ENCODE measurements at regions not wholly inside any gene's neighbourhood (a gene's known extent, or its start where the extent isn't known, plus 50 kb on each side); places are given as distances from the start of the nearest gene placed in this dataset.

DNA sequence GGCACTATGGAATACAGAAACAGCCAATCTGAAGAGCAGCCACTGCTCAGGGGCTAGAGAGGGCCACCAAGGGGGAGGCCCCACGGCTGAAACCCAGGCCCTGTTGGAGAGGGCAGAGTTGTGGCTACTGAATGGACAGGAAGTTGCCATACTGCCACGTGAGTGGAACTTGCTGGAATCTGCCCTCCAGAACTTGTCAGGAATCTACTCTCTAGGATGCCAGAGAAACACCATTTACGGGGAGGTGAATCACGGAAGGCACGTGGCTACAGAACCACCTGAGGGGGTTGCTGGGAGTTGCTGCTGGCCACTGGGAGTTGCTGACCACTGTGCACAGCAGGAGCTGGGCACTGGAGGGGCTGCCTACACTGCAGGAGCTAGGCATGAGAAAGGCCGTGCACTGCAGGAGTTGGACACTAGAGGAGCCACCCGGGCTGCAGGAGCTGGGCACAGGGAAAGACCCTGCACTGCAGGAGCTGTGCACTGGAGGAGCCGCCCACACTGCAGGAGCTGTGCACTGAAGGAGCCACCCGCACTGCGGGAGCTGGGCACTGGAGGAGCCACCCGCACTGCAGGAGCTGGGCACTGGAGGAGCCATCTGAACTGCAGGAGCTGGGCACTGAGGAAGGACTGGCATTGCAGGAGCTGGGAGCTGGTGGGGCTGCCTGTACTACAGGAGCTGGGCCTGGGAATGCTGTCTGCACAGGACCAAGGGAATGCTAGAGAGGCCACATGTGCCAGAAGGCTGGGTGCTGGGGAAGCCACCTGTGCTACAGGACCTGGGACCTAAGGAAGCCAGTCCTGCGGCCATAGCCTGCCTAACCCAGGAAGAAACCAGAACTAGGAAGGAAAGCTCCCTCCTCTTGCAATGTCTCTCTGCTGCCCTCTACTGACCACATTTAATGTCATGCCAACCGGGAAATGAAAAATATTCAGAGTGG, 343.4 kb downstream of the MATN1 start:
- peak in 1 of 2 experiments; percentile 15 for DNase-seq (ENCODE audit: low read depth in 2 of 2)

DNA sequence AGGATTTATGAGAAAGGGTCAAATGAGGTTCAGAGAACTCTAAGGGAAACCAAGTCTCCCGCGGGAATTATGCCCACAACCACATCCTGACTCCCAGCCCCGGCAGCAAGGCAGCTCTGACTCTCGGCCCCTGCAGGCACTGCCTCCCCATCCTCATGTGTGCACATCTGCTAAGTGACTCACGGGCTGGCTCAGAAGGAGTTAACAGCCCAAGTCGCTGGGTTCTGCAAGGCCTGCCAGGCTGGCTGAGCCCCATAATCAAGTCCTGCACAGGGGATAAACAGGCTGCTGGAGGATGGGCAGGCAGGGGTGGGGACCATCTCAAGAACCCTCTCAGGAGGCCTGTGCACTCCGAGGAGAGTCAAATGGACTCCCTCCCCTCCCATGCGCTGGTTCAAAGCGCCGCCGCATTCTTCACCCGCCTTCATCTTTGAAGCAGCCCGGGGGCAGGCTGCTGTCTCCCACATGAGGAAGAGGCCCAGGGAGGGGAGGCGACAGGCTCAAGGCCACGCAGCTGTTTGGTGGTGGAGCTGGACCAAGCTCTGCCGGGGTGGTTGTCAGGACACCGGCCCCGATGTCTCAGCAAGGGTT, 344.3 kb downstream of the MATN1 start:
- no peak for DNase-seq (ENCODE audit: low read depth in 2 of 2)

DNA sequence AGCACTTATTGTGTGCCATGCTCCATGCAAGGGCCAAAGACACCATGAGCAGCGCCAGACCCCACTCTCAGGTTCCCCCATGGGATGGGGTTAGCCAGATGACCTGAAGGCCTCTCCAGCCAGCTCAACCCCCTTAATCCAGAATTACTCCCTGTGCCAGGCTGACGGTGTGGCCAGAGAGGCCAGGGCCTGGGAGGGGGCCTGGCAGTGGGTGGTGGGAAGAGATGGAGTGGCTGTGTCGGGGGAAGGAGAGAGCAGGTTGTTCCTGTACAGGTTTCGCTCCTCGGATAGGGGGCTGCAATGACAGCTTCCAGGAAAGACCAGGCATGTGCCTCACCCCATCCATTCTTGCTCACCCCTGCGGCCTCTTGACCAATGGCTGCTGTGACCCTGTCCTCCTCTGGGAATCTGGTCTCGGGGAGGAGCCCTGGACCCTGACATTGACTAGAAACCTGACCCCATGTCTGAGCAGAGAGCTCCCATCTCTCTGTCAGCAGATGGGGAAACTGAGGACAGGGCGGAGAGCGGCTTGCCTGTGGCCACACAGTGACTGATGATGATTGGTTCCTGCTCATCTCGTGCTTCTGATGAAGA, 345.3 kb downstream of the MATN1 start:
- no peak for DNase-seq (ENCODE audit: low read depth in 2 of 2)

DNA sequence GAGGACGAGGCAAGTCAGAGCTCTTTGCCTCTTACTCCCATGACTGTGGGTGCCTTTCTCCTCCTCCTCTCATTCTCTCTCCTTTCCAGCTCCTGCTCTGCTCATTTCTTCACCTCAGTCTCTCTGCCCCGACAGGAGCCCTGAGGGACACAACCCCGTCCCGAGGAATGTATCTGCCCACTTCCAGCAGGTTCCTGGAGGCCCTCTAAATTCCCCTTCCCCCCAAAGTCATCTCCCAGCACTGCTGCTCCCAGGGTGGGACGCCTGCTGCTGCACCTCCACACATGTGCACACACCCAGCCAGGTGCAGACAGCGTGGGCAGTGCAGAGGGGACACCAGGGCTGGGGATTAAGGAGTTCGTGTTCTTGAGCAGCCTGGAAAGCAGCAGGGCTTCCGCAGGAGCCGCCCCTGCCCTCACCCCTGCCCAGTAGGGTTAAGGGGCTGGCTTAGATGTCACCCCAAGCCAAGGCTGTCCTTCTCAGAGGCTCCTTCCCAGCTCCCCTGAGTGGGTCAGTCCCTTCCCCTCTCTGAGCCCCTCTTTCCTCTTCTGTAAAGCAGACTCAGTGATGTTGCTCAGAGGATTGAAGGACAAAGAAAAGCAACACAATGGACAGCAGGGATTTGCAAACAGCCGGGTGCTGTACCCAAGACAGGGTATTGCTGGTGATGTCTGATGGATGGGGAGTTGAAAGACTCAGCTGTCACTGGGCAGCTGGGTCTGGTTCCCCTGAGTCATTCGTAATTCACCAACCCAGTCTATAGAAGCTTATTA, 346.0 kb downstream of the MATN1 start:
- DNase-seq (ENCODE audit: low read depth in 2 of 2), result no peak

DNA sequence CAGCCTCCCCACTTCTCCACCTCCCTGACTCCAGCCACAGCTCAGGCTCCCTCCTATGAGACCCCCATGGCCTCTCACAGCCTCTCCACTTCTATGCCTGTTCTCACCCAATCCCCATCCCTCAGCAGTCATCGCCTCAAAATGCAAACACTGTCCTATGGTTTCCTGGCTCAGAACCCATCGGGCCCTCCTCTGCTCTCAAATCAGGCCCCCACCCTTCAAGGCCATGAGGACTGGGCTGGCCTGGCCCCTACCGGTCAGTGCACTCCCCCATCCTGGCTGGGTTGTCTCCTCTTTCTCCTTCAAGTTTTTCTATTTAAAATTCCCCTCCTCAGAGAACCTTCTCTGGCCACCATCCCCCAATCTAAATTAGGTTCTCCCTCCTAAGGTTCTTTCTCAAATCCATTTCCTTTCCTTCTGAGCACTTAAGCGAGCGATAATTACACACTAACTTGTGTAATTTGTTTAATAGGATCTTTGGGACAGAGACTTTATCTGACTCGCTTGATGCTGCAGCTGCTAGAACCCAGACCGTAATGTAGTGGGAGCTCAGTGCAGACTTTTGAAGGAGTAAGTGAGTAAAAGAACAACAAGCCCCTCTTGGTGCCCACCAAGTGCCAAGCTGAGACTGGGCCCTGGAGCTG, 347.2 kb downstream of the MATN1 start:
- DNase-seq (ENCODE audit: low read depth in 2 of 2), result no peak

DNA sequence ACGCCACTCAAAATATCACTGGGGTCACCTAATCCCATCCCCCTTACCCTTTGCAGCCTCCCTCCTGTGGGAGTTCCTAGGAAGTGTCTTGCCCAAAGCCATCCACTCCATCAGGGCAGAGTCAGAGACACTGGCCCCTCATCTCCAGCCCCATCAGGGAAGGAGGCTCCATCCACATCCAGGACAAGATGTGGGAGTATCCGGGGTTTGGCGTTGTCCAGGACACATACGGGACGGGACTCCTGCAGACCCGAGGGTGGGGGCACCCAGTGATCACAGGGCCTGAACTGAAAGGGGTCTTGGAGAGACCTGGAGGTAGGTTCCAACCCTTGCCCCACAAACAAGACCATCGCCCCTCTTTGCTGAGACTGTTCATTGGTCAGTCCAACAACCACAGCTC, 348.2 kb downstream of the MATN1 start:
- DNase-seq (ENCODE audit: low read depth in 2 of 2), result no peak

DNA sequence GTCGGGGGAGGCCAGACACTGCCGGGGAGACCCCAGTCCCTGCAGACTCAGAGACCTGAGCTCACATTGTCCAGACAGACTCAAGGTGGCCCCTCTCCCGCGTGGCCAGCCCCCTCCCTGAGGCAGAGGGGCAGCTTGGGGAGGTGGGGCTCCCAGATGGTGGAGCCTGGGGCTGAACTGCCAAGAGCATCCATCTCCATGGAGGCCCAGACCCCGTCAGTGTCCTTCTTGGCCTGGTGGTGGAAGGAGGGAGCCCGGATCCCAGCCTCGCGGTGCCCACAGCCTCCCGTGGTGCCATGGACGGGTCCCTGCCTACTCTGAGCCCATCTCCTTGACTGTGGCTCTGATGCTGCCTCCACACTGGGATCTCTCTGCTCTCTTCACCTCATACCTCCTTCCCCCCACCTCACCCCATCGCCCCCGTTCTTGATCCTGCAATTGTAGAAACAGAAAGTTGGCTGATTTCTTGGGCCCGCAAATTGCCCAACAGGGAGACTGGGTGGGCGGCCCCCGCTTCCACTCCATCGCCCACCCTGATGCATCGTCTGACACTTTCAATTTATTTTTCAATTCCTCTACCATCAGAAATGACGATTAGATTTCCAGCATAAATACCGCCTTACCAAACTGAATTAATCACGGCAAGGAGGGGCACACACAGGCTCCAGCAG, 348.9 kb downstream of the MATN1 start:
- no peak for DNase-seq (ENCODE audit: low read depth in 2 of 2)

DNA sequence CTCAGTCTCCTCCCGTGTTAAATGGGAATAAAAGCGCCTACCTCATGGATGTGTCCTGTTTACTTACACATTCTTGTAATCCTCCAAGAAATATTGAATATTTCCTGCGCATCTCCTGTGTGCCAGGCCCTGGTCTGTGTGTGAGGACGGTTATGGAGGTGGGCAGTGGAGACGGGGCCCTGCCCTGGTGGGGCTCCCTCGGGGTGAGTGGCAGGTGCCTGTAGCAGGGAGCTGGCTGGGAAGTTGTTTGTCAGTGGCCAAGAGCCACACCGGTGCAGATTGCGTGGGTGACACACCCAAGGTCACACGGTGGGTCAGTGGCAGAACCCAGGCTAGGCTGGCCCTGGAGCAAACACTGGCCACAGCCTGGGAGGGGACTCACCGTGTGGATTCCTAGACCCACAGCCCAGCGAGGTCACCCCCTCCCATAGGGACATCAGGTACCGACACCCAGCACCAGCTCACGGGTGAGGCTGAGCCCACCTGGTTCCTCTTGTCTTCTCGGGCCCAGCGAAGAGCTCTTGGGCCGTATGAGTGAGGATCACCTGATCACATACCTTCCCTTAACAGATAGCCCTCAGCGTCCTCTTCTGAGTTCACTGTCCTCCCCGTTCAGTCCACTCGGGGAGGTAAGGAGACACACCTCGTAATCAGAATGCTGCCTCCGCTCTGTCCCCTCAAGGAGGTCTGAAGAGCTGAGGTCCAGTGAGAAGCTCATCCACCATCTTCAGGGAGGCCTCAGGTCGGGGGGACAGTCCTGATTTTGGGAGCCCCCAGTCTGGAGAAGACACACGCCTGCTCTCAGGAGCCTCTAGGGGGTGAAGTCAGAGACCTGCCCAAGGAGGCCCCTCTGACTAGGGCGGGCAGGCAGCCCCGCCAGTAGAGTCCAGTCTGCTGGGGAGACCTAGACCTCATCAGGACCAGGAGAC, 349.6 kb downstream of the MATN1 start:
- DNase-seq (ENCODE audit: low read depth in 2 of 2), result no peak

DNA sequence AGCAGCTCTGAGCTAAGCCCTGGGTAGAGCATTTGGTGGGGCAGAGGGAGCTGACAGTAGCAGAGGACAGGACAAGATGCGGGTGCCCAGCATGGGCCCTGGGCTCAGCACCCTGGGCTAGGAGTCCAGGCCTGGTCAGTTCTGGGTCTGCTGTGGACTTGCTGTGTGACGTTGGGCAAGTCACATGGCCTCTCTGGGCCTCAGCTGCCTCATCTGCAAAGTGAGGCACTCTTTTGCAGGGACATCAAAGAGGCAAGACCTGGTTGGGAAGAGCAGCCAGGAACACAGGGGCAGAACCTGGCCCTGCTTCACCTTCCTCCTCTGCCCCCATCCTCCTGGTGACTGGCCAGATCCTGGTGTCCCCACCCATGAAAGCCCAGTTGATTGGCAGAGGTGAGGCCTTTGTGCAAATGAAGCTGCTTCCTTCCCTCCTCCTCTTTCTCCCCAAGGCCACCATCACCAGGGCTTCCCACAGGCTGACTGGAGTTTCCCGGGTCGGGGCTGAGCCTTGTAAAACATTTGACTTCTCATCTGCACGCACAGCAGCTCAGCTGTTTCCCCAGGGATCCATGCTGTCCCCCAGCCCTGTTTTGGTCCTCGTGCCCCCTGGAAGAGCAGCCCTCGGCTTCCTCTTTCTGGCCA, 350.5 kb downstream of the MATN1 start:
- no peak for DNase-seq (ENCODE audit: low read depth in 2 of 2)

DNA sequence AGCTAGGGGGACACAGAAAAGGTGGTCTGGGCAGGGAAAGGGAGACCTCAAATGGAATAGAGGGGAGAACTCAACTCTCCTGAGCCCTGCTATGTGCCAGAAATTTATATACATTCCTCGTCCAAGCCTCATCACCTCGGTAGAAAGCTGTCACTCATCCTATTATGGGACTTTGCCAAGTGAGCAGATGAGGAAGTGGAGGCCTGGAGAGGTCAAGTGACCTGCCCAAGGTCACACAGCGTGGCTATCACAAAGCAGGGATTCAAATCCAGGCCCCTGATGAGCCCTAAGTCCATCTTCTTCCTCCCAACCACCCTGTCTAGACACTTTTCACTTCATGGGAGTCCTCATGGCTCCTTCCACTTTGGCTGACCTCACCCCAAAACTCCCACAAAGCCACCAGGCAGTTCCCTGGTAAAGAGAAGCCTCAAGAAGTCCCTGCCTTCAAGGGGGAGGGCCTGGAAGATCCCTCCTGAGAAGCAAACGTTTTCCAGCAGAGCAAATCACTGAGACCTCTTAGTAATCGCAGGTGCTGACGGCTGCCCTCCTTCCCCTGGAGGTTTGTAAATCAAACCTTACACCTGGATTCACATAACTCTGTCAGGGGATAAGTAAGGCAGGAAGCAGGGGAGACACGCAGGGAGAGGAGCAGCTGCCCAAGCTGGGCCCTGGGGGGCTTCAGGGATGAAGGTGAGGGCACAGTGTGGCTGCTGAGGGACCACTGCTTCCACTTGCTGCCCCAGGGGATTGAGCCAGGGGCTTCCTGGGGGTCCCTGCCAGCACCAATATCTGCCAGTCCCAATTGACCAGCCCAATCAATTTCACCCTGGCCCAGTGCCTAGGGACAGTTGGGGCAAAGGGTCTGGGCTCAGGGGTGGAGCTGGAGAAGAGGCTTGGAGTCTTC, 351.2 kb downstream of the MATN1 start:
- no peak for DNase-seq (ENCODE audit: low read depth in 2 of 2)

DNA sequence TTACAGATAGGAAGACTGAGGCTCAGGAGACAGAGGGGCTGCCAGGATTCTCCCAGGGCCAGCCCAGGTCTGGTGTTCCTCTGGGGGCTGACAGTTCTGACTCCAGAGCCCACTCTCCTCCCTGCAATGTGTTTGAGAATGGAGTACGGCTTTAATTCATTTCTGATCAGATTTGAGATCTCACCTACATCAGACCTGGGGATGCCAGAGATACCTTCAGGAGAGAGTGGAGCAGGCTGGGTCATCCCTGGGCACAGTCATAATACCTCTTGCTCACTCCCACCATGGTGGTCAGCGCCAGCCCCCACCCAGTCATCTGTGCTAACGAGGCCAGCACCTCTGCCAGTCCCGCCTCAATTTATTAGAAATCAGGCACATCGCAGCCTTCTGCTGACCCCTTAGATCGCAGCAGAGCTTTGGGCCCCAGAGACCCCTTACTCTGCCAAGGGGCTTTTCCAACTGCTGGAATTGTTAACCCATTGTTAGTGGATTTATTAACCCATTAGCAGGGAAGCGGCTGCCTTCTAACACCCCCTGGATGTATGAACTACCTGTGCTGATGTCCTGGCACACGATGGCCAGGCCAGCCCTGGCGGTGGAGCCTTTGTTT, 352.1 kb downstream of the MATN1 start:
- no peak for DNase-seq (ENCODE audit: low read depth in 2 of 2)

DNA sequence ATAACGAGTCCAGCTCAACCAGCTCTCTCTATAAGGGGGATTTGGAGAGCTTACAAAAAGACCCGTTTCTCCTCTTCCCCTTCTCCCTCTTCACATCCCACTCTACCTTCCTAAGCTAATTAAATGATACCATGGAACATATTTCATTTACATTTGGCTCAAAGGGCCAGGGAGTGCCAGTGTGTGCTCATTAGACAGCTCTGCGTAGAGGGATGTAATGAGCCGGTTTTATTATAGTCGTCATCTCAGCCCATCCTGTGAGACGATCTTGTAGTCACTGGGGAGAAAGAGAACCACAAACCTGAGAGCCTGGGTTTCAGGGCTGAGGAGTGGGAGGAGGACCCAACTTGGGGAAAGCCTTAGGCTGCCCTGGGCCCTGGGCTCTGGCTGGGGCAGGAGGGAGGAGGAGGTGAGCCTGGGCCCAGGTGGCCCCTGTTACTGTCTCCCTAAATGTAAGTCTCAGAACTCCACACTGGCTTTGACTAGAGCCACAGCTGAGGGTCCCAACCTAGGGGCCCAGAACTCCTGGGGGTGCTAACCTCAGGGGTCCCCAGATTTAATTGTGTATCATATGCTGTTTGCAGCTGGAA, 354.6 kb downstream of the MATN1 start:
- DNase-seq (ENCODE audit: low read depth in 2 of 2), result no peak

DNA sequence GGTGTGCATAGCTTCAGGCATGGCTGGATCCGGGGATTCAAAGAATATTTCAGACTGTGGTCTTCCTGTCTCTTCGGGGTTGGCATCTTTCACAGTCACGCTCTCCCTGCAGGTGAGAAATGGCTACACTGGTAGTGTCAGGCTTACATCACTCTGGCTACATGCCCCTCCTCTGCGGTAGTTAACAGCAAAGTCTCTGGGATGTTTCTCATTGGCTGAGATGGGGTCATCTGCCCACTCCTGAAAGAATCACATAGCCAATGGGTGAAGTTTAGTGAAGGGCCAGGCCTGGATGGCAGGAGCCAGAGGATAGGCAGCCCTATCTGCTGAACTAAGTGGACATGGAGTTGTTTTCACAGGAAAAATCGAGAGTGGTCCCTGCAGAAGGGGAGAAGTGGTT, 356.5 kb downstream of the MATN1 start:
- DNase-seq (ENCODE audit: low read depth in 2 of 2), result no peak

DNA sequence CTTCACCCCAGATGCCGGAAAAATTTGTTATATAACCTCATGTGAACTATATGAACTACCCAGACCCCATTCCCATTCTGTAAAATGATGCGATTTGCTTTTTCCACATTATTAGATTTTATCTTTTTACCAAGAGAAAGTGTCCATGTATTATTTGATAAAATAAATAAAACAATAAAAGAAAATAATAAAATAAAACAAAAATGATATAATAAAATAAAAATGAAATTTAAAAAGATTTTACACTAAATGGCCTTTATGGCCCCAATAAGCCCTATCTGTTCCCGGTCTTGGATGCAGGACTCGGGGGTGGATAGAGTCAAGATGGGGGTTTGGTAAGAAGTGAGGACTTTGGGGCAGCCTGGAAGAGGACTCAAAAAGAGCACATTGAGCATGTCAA, 357.2 kb downstream of the MATN1 start:
- DNase-seq (ENCODE audit: low read depth in 2 of 2), result no peak

DNA sequence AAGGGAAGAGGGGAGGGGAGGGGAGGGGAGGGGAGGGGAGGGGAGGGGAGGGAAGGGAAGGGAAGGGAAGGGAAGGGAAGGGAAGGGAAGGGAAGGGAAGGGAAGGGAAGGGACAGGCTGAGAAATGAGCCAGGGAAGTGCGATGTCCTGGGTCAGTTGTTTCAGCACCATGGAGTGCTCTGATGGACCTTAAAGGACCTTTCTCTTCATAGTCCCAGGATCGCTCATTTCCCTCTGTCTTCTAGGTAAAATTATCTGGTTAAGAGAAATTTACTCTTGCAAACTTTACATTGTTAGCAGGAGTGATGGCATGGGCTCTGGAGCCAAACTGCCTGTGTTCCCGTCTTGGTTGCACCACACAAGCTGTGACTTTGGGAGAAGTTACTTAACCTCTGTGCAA, 357.8 kb downstream of the MATN1 start:
- DNase-seq (ENCODE audit: low read depth in 2 of 2), result no peak

DNA sequence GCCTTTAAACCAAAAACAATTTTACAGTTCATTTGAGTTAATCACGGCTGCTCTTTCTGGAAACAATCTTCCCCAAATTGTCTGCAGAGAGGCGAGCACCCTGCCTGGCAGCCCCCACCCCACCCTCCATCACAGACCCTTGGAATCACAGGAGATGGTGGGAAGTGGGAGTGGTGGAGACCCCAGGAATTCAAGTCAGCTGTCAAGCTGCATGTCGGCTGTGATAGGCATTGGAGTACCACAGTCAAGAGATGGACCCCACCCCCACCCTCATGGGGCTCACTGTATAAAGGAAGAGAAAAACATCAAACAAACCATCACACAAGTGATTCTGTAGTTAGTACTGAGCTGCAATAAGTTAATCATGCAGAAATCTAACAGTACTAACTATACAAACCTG, 360.4 kb downstream of the MATN1 start:
- no peak for DNase-seq (ENCODE audit: low read depth in 2 of 2)

DNA sequence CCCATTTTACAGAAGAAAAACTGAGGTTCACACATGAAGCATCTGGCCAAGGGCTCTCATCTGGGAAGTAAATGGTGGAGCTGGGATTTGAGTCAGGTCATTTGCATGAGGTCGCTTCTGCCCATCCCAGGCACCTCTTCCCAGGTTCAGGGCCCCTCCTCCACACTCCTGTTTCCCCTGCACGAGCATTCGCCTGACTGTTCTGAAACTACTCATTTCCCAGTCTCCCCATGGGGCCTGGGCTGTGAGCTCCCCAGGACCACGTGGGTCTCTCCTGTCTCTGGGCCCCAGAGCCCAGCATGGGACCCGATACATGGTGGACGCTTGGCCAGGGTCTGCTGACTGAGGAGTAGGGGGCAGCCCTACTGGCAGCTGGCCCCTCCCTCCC, 360.8 kb downstream of the MATN1 start:
- DNase-seq (ENCODE audit: low read depth in 2 of 2), result no peak
